ENCODE measurements at regions not wholly inside any gene's neighbourhood (a gene's known extent, or its start where the extent isn't known, plus 50 kb on each side); places are given as distances from the start of the nearest gene placed in this dataset.

GRCh38 chr2:184346338-184346862 is 251.9 kb upstream of the ZNF804A start:
- in situ Hi-C loops (cut with MboI; ENCODE audit: low pct_unique_long_range_greater_than_20kb, low sequenced_read_pairs, unreplicated experiment) = no loop called here
- DNase-seq (ENCODE audit: low spot score) = no peak
- no peak for TF ChIP-seq CTCF (IDR thresholded peaks at IDR 0.05; ENCODE audit: extremely low read depth, insufficient read depth, missing control alignments)

- no peak for TF ChIP-seq CTCF (IDR thresholded peaks at IDR 0.05; ENCODE audit: extremely low read depth, insufficient read depth, missing control alignments)
- no peak for DNase-seq (ENCODE audit: low spot score)
- in situ Hi-C loops (cut with MboI; ENCODE audit: low pct_unique_long_range_greater_than_20kb, low sequenced_read_pairs, unreplicated experiment) = no loop called here
Observed at GRCh38 chr2:184351126-184351525, 247.2 kb upstream of the ZNF804A start.

GRCh38 chr2:184357033-184357432 is 241.3 kb upstream of the ZNF804A start:
- in situ Hi-C loops (cut with MboI; ENCODE audit: low pct_unique_long_range_greater_than_20kb, low sequenced_read_pairs, unreplicated experiment) = no loop called here
- no peak for TF ChIP-seq CTCF (IDR thresholded peaks at IDR 0.05; ENCODE audit: extremely low read depth, insufficient read depth, missing control alignments)
- no peak for DNase-seq (ENCODE audit: low spot score)

GRCh38 chr2:184359379-184359778 is 238.9 kb upstream of the ZNF804A start:
- TF ChIP-seq CTCF (IDR thresholded peaks at IDR 0.05; ENCODE audit: extremely low read depth, insufficient read depth, missing control alignments) = no peak
- no peak for DNase-seq (ENCODE audit: low spot score)
- in situ Hi-C loops (cut with MboI; ENCODE audit: low pct_unique_long_range_greater_than_20kb, low sequenced_read_pairs, unreplicated experiment) = no loop called here

- TF ChIP-seq CTCF (IDR thresholded peaks at IDR 0.05; ENCODE audit: extremely low read depth, insufficient read depth, missing control alignments) = no peak
- in situ Hi-C loops (cut with MboI; ENCODE audit: low pct_unique_long_range_greater_than_20kb, low sequenced_read_pairs, unreplicated experiment) = no loop called here
- no peak for DNase-seq (ENCODE audit: low spot score)
Observed at GRCh38 chr2:184363213-184363612, 235.1 kb upstream of the ZNF804A start.

- DNase-seq (ENCODE audit: low spot score) = no peak
- TF ChIP-seq CTCF (IDR thresholded peaks at IDR 0.05; ENCODE audit: extremely low read depth, insufficient read depth, missing control alignments) = no peak
- in situ Hi-C loops (cut with MboI; ENCODE audit: low pct_unique_long_range_greater_than_20kb, low sequenced_read_pairs, unreplicated experiment) = no loop called here
Observed at GRCh38 chr2:184367211-184367610, 231.1 kb upstream of the ZNF804A start.

- TF ChIP-seq CTCF (IDR thresholded peaks at IDR 0.05; ENCODE audit: extremely low read depth, insufficient read depth, missing control alignments) = no peak
- in situ Hi-C loops (cut with MboI; ENCODE audit: low pct_unique_long_range_greater_than_20kb, low sequenced_read_pairs, unreplicated experiment) = no loop called here
- no peak for DNase-seq (ENCODE audit: low spot score)
Observed at GRCh38 chr2:184369307-184369706, 229.0 kb upstream of the ZNF804A start.
